ENCODE measurements at regions not wholly inside any gene's neighbourhood (a gene's known extent, or its start where the extent isn't known, plus 50 kb on each side); places are given as distances from the start of the nearest gene placed in this dataset.

GRCh38 chr11:97028836-97029406 lies 639.1 kb downstream of the JRKL start:
- ChIA-PET POLR2A (no interaction called here), CTCF (no interaction called here)
- no peak for TF ChIP-seq CTCF (IDR thresholded peaks at IDR 0.05)
- no peak for TF ChIP-seq EZH2 (IDR thresholded peaks at IDR 0.05; ENCODE audit: borderline replicate concordance, insufficient read depth, low read depth, low read length, poor library complexity, severe bottlenecking)
- no peaks in the 10 kb centered on the region for H3K79me2 ChIP-seq (ENCODE audit: control insufficient read depth, insufficient read depth, low read length)
- Mint-ChIP-seq H3K9me3 (ENCODE audit: insufficient read depth) (peaks cover 2% of the 10 kb centered on the region), H3K27ac (no peak overlapping the region), H3K4me3 (no peak overlapping the region), H3K27me3 (no peaks in the 10 kb centered on the region), H3K4me1 (no peaks in the 10 kb centered on the region)
- H3K36me3 ChIP-seq (replicated peaks in 1 of 2; ENCODE audit: control extremely low read depth in 1 of 2, control insufficient read depth in 1 of 2, extremely low read depth in 1 of 2, insufficient read depth in 2 of 2, low read length in 1 of 2) = no peaks in the 10 kb centered on the region
- no peak overlapping the region for H2AFZ ChIP-seq (ENCODE audit: insufficient read depth, low read depth, low read length, poor library complexity, severe bottlenecking)
- no peak for DNase-seq
- WGBS (ENCODE audit: insufficient coverage) = 91% methylated on average over 1 of the region's 1 CpG
- no peaks in the 10 kb centered on the region for H3K4me1 ChIP-seq (ENCODE audit: control insufficient read depth in 2 of 2, insufficient read depth in 2 of 2, low read length in 2 of 2)
- H3K27me3 ChIP-seq (replicated peaks in 1 of 4; ENCODE audit: control extremely low read depth in 1 of 4, control insufficient read depth in 3 of 4, insufficient read depth in 4 of 4, low read length in 3 of 4) = no peaks in the 10 kb centered on the region
- H3K9ac ChIP-seq (ENCODE audit: low read length) = no peak overlapping the region
- intact Hi-C loops (cut with micrococcal nuclease) = no loop called here
- ATAC-seq (ENCODE audit: low read depth) = no peak
- H3K9me3 ChIP-seq (ENCODE audit: control extremely low read depth in 1 of 3, control insufficient read depth in 2 of 3, insufficient read depth in 1 of 3, low read length in 2 of 3) = no peaks in the 10 kb centered on the region
- no peak overlapping the region for H3K27ac ChIP-seq (ENCODE audit: low read length in 2 of 2)
- no peaks in the 10 kb centered on the region for H4K20me1 ChIP-seq (ENCODE audit: control insufficient read depth, insufficient read depth, low read length, poor library complexity, severe bottlenecking)
- no peak overlapping the region for H3K4me3 ChIP-seq (ENCODE audit: control extremely low read depth in 1 of 5, extremely low read depth in 1 of 5, insufficient read depth in 1 of 5, low read depth in 2 of 5, low read length in 4 of 5)
- no peak overlapping the region for H3K4me2 ChIP-seq (replicated peaks; ENCODE audit: low read depth, low read length, poor library complexity, severe bottlenecking)

GRCh38 chr11:97033178-97033577 lies 643.4 kb downstream of the JRKL start:
- intact Hi-C loops (cut with micrococcal nuclease) = no loop called here
- Histone ChIP-seq H3K9me3 (ENCODE audit: control extremely low read depth in 1 of 3, control insufficient read depth in 2 of 3, insufficient read depth in 1 of 3, low read length in 2 of 3) (no peaks in the 10 kb centered on the region), H3K4me2 (replicated peaks; ENCODE audit: low read depth, low read length, poor library complexity, severe bottlenecking) (no peak overlapping the region), H2AFZ (ENCODE audit: insufficient read depth, low read depth, low read length, poor library complexity, severe bottlenecking) (no peak overlapping the region), H3K36me3 (replicated peaks in 1 of 2; ENCODE audit: control extremely low read depth in 1 of 2, control insufficient read depth in 1 of 2, extremely low read depth in 1 of 2, insufficient read depth in 2 of 2, low read length in 1 of 2) (no peaks in the 10 kb centered on the region), H3K27me3 (replicated peaks in 1 of 4; ENCODE audit: control extremely low read depth in 1 of 4, control insufficient read depth in 3 of 4, insufficient read depth in 4 of 4, low read length in 3 of 4) (no peaks in the 10 kb centered on the region), H4K20me1 (ENCODE audit: control insufficient read depth, insufficient read depth, low read length, poor library complexity, severe bottlenecking) (no peaks in the 10 kb centered on the region), H3K79me2 (ENCODE audit: control insufficient read depth, insufficient read depth, low read length) (no peaks in the 10 kb centered on the region), H3K4me1 (ENCODE audit: control insufficient read depth in 2 of 2, insufficient read depth in 2 of 2, low read length in 2 of 2) (no peaks in the 10 kb centered on the region), H3K9ac (ENCODE audit: low read length) (no peak overlapping the region), H3K4me3 (ENCODE audit: control extremely low read depth in 1 of 5, extremely low read depth in 1 of 5, insufficient read depth in 1 of 5, low read depth in 2 of 5, low read length in 4 of 5) (no peak overlapping the region), H3K27ac (ENCODE audit: low read length in 2 of 2) (no peak overlapping the region)
- CTCF ChIA-PET = no interaction called here
- H3K27me3 Mint-ChIP-seq = no peaks in the 10 kb centered on the region
- TF ChIP-seq CTCF (IDR thresholded peaks at IDR 0.05) (no peak), EZH2 (IDR thresholded peaks at IDR 0.05; ENCODE audit: borderline replicate concordance, insufficient read depth, low read depth, low read length, poor library complexity, severe bottlenecking) (no peak)
- H3K4me3 Mint-ChIP-seq = no peak overlapping the region
- peaks cover 7% of the 10 kb centered on the region for H3K9me3 Mint-ChIP-seq (ENCODE audit: insufficient read depth)
- ATAC-seq (ENCODE audit: low read depth) = no peak
- H3K4me1 Mint-ChIP-seq = no peaks in the 10 kb centered on the region
- 48% methylated on average over 5 of the region's 5 CpGs for WGBS (ENCODE audit: insufficient coverage)
- no peak overlapping the region for H3K27ac Mint-ChIP-seq
- POLR2A ChIA-PET = no interaction called here
- no peak for DNase-seq
